ENCODE measurements at regions not wholly inside any gene's neighbourhood (a gene's known extent, or its start where the extent isn't known, plus 50 kb on each side); places are given as distances from the start of the nearest gene placed in this dataset.

GRCh38 chr3:28191363-28191762, 50.1 kb upstream of the CMC1 start:
- no peak for FAIRE-seq
- no peak for ATAC-seq
- no peak for TF ChIP-seq REST (IDR thresholded peaks at IDR 0.05; ENCODE audit: borderline replicate concordance in 1 of 2, low read depth in 1 of 2, low read length in 2 of 2)
- no peak for TF ChIP-seq ZNF331 (CRISPR knock-in tag; IDR thresholded peaks at IDR 0.05)
- TF ChIP-seq ZMAT3 (CRISPR knock-in tag; conservative IDR thresholded peaks at IDR 0.05) = no peak
- TF ChIP-seq PAF1 (CRISPR knock-in tag; IDR thresholded peaks at IDR 0.05) = no peak
- TF ChIP-seq NFKBIZ (CRISPR knock-in tag; IDR thresholded peaks at IDR 0.05) = no peak
- no peak for TF ChIP-seq TFAP4 (IDR thresholded peaks at IDR 0.05; ENCODE audit: borderline replicate concordance, low read depth)
- TF ChIP-seq ZNF446 (CRISPR knock-in tag; IDR thresholded peaks at IDR 0.05) = no peak
- no peak for TF ChIP-seq KAT7 (CRISPR knock-in tag; IDR thresholded peaks at IDR 0.05; ENCODE audit: borderline replicate concordance)
- TF ChIP-seq ZNF678 (CRISPR knock-in tag; IDR thresholded peaks at IDR 0.05) = no peak
- TF ChIP-seq E2F5 (CRISPR knock-in tag; conservative IDR thresholded peaks at IDR 0.05) = no peak
- TF ChIP-seq NR2C2 (CRISPR knock-in tag; IDR thresholded peaks at IDR 0.05; ENCODE audit: borderline replicate concordance) = no peak
- no peaks in the 10 kb centered on the region for H3K36me3 ChIP-seq (replicated peaks in 1 of 2; ENCODE audit: control insufficient read depth in 1 of 2, insufficient read depth in 2 of 2, low read length in 2 of 2)
- H3K4me2 ChIP-seq (ENCODE audit: low read depth, low read length) = no peak overlapping the region
- H3K27me3 ChIP-seq (ENCODE audit: control insufficient read depth in 1 of 2, insufficient read depth in 2 of 2, low read length in 2 of 2) = no peaks in the 10 kb centered on the region
- WGBS (ENCODE audit: low lambda C conversion rate) = 7% methylated on average over 2 of the region's 2 CpGs
- no TSS peak for BruUV-seq (replicated peaks)
- in situ Hi-C loops (cut with HindIII; ENCODE audit: extremely low pct_ligation_motif_present, low pct_unique_long_range_greater_than_20kb) (no loop called here), intact Hi-C loops (cut with micrococcal nuclease; ENCODE audit: unreplicated experiment) (no loop called here)
- no peak for DNase-seq (ENCODE audit: low spot score)
- H4K20me1 ChIP-seq (ENCODE audit: insufficient read depth, low read length) = no peaks in the 10 kb centered on the region
- H3K4me3 ChIP-seq (replicated peaks in 1 of 3; ENCODE audit: insufficient read depth in 1 of 3, low read depth in 2 of 3, low read length in 3 of 3) = no peak overlapping the region
- no peak overlapping the region for H3K9ac ChIP-seq (ENCODE audit: insufficient read depth, low read depth, low read length)
- no peaks in the 10 kb centered on the region for H3K9me3 ChIP-seq (ENCODE audit: low read length)
- no peaks in the 10 kb centered on the region for H3K4me1 ChIP-seq (ENCODE audit: insufficient read depth, low read length)
- no peak overlapping the region for H2AFZ ChIP-seq (ENCODE audit: low read length)
- CTCF ChIA-PET (ENCODE audit: low intra/inter-chr PET ratio, low total read pairs) = no interaction called here
- no peak overlapping the region for H3K27ac ChIP-seq (ENCODE audit: extremely low read length, insufficient read depth, low read length)
- POLR2A ChIA-PET = no interaction called here
- H3K79me2 ChIP-seq (ENCODE audit: insufficient read depth, low read length) = no peaks in the 10 kb centered on the region

All from HepG2 (cell line).